Esophagus muscularis mucosa (tissue), 4 donors: ENCODE measurements at regions not wholly inside any gene's neighbourhood (a gene's known extent, or its start where the extent isn't known, plus 50 kb on each side); places are given as distances from the start of the nearest gene placed in this dataset.

ENCODE experiments used
- CTCF ChIP-seq, 3 experiments: fragments of 200-600 bp in 2 of 3; fragments of 450-650 bp in 1 of 3; sonication (generic) in 2 of 3; IDR thresholded peaks; one replicate each; pipeline ENCODE4 v1.5.1; 2017 to 2019; ENCODE audit warnings: antibody characterized with exemption in 3 of 3, mild to moderate bottlenecking in 2 of 3, moderate library complexity in 1 of 3
- EP300 ChIP-seq: sonication (generic); formaldehyde crosslinking; IDR thresholded peaks from one replicate; pipeline ENCODE4 v1.6.1; 2017; ENCODE audit warnings: antibody characterized with exemption
- POLR2A ChIP-seq: fragments of 450-650 bp; IDR thresholded peaks from one replicate; pipeline ENCODE4 v1.6.1; 2017; ENCODE audit warnings: antibody characterized with exemption, moderate library complexity, mild to moderate bottlenecking, low read depth
- POLR2AphosphoS5 ChIP-seq, 2 donors: sonication (generic); formaldehyde crosslinking; IDR thresholded peaks; one replicate each; pipeline ENCODE4 v1.6.1; 2017; ENCODE audit warnings: antibody characterized with exemption in 2 of 2

GRCh38 chr4:37503261-37503660, 182.9 kb downstream of the RELL1 start:
- TF ChIP-seq EP300 (no peak), CTCF (IDR thresholded peaks at IDR 0.05) (no peak), POLR2A (no peak), POLR2AphosphoS5 (IDR thresholded peaks at IDR 0.05) (no peak)
